ENCODE measurements at regions not wholly inside any gene's neighbourhood (a gene's known extent, or its start where the extent isn't known, plus 50 kb on each side); places are given as distances from the start of the nearest gene placed in this dataset.

- TF ChIP-seq POLR2A (IDR thresholded peaks at IDR 0.05) (no peak), CTCF (IDR thresholded peaks at IDR 0.05) (no peak)
These were observed 100.1 kb upstream of the TSC22D2 start for GRCh38 chr3:150308037-150308319.
